OCI-LY3 (cell line): ENCODE measurements at regions not wholly inside any gene's neighbourhood (a gene's known extent, or its start where the extent isn't known, plus 50 kb on each side); places are given as distances from the start of the nearest gene placed in this dataset.

ENCODE experiments used
- H2AFZ ChIP-seq: fragments of 200-600, 300-600 bp; shearing (Covaris generic); 2 replicates; pipeline ENCODE4 v1.6.0; 2014; ENCODE audit warnings: antibody characterized with exemption, low read depth, low read length
- H3K27ac ChIP-seq: fragments of 200-600, 300-600 bp; sonication (generic); 2 replicates; pipeline ENCODE4 v1.5.1; 2014; ENCODE audit warnings: mild to moderate bottlenecking, low read length, moderate library complexity, mixed read lengths
- H3K27me3 ChIP-seq: fragments of 200-600, 300-600 bp; sonication (generic); 2 replicates; pipeline ENCODE4 v1.6.1; 2014; ENCODE audit warnings: low read depth, low read length, mixed read lengths
- H3K36me3 ChIP-seq: fragments of 200-600, 300-600 bp; sonication (generic); replicated peaks from 2 replicates; pipeline ENCODE3; 2014; ENCODE audit warnings: low read depth, low read length, mixed read lengths
- H3K4me1 ChIP-seq: fragments of 300-600, 200-600 bp; sonication (generic); 2 replicates; pipeline ENCODE4 v1.6.1; 2014; ENCODE audit warnings: low read length, mixed read lengths
- H3K4me2 ChIP-seq: fragments of 200-600, 300-600 bp; sonication (generic); 2 replicates; pipeline ENCODE4 v1.6.1; 2014; ENCODE audit warnings: low read length, mixed read lengths
- H3K4me3 ChIP-seq: fragments of 300-600, 200-600 bp; sonication (generic); 2 replicates; pipeline ENCODE4 v1.5.1; 2014; ENCODE audit warnings: antibody characterized with exemption, mild to moderate bottlenecking, low read length, moderate library complexity
- H3K79me2 ChIP-seq: fragments of 300-600, 200-600 bp; shearing (Covaris generic); 2 replicates; pipeline ENCODE4 v1.6.1; 2014; ENCODE audit warnings: mild to moderate bottlenecking, low read length, mixed read lengths
- H3K9ac ChIP-seq: fragments of 300-600, 200-600 bp; shearing (Covaris generic); 2 replicates; pipeline ENCODE4 v1.6.0; 2014; ENCODE audit warnings: mild to moderate bottlenecking, low read length, moderate library complexity
- H3K9me3 ChIP-seq: fragments of 200-600, 300-600 bp; shearing (Covaris generic); 2 replicates; pipeline ENCODE4 v1.6.1; 2014; ENCODE audit warnings: low read length, mixed read lengths; ENCODE audit not compliant: insufficient read depth
- H4K20me1 ChIP-seq: fragments of 200-600, 300-600 bp; sonication (generic); 2 replicates; pipeline ENCODE4 v1.6.1; 2016; ENCODE audit warnings: low read length, mixed read lengths; ENCODE audit not compliant: insufficient read depth
- CTCF ChIP-seq: fragments of 200-600, 300-600 bp; sonication (generic); IDR thresholded peaks from 2 replicates; pipeline ENCODE4 v1.5.1; 2014; ENCODE audit warnings: antibody characterized with exemption, low read length, low read depth
- EZH2phosphoT487 ChIP-seq: fragments of 200-600 bp; shearing (Covaris generic); IDR thresholded peaks from 2 replicates; pipeline ENCODE4 v1.6.1; 2018; ENCODE audit warnings: antibody characterized with exemption, mixed run types, low read depth

- Histone ChIP-seq H3K9me3 (no peaks in the 10 kb centered on the region), H3K9ac (no peak overlapping the region), H4K20me1 (no peaks in the 10 kb centered on the region), H3K79me2 (no peaks in the 10 kb centered on the region), H3K4me3 (no peak overlapping the region), H3K36me3 (no peaks in the 10 kb centered on the region), H3K4me2 (no peak overlapping the region), H3K27ac (no peak overlapping the region), H3K4me1 (no peaks in the 10 kb centered on the region), H2AFZ (no peak overlapping the region), H3K27me3 (no peaks in the 10 kb centered on the region)
- TF ChIP-seq CTCF: no peak
- TF ChIP-seq EZH2phosphoT487: no peak
Measured at GRCh38 chr5:60470881-60471280, 229.1 kb downstream of the DEPDC1B start.

- Histone ChIP-seq H3K9me3 (no peaks in the 10 kb centered on the region), H3K4me1 (no peaks in the 10 kb centered on the region), H3K4me2 (no peak overlapping the region), H4K20me1 (no peaks in the 10 kb centered on the region), H3K79me2 (no peaks in the 10 kb centered on the region), H2AFZ (no peak overlapping the region), H3K36me3 (no peaks in the 10 kb centered on the region), H3K9ac (no peak overlapping the region), H3K27me3 (no peaks in the 10 kb centered on the region), H3K4me3 (no peak overlapping the region), H3K27ac (no peak overlapping the region)
- no peak for TF ChIP-seq CTCF
- no peak for TF ChIP-seq EZH2phosphoT487
Measured at GRCh38 chr5:60469286-60469685, 230.7 kb downstream of the DEPDC1B start.

GRCh38 chr5:60463179-60463868 lies 236.6 kb downstream of the DEPDC1B start:
- no peak for TF ChIP-seq EZH2phosphoT487
- H3K79me2 ChIP-seq: no peaks in the 10 kb centered on the region
- H3K36me3 ChIP-seq: no peaks in the 10 kb centered on the region
- H2AFZ ChIP-seq: no peak overlapping the region
- H3K9ac ChIP-seq: no peak overlapping the region
- H3K27ac ChIP-seq: no peak overlapping the region
- H3K4me1 ChIP-seq: no peaks in the 10 kb centered on the region
- H3K27me3 ChIP-seq: no peaks in the 10 kb centered on the region
- H4K20me1 ChIP-seq: no peaks in the 10 kb centered on the region
- H3K9me3 ChIP-seq: no peaks in the 10 kb centered on the region
- no peak overlapping the region for H3K4me3 ChIP-seq
- no peak overlapping the region for H3K4me2 ChIP-seq

GRCh38 chr5:60458666-60459065 lies 241.3 kb downstream of the DEPDC1B start:
- Histone ChIP-seq H3K79me2 (no peaks in the 10 kb centered on the region), H3K27ac (no peak overlapping the region), H3K4me2 (no peak overlapping the region), H3K36me3 (no peaks in the 10 kb centered on the region), H3K4me1 (peaks cover 7% of the 10 kb centered on the region; the same call in 1 of the 2 replicates), H2AFZ (no peak overlapping the region), H3K9ac (no peak overlapping the region), H3K9me3 (no peaks in the 10 kb centered on the region), H3K4me3 (no peak overlapping the region), H4K20me1 (no peaks in the 10 kb centered on the region), H3K27me3 (no peaks in the 10 kb centered on the region)
- TF ChIP-seq CTCF: no peak
- TF ChIP-seq EZH2phosphoT487: no peak
